8988T (cell line): ENCODE measurements at regions not wholly inside any gene's neighbourhood (a gene's known extent, or its start where the extent isn't known, plus 50 kb on each side); places are given as distances from the start of the nearest gene placed in this dataset.
"Not testable (repeated sequence)": the region's sequence is repeated elsewhere in the genome, so short reads cannot be mapped to it uniquely, and the experiment has no call there.

Experiments
- DNase-seq: peaks from one replicate; pipeline ENCODE4 v3.0.0; 2011

GRCh38 chr10:61262486-61263261 lies 190.5 kb downstream of the TMEM26 start:
- no peak for DNase-seq

GRCh38 chr10:61257956-61258496 lies 195.2 kb downstream of the TMEM26 start:
- no peak for DNase-seq

DNA sequence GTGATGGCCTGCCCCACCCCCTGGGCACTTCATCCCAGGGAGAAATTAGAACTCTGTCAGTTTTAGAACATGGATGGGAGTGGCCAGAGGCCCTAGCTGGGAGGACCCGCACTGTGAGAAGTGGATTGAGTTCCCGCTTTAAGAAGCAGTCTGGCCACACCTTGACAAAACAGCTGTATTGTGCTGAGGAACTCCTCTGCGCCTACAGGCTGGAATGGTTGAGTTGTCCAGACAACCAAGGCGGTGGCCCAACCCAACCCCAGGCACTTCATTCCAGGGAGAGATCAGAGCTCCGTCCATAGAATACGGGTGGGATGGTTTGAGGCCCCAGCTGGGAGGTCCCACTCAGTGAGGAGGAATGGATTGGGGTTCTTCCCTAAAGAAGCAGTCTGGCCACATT lies 196.0 kb downstream of the TMEM26 start:
- DNase-seq: no peak

- not testable (repeated sequence) for DNase-seq
These were observed 200.9 kb downstream of the TMEM26 start for GRCh38 chr10:61252326-61252725.

DNA sequence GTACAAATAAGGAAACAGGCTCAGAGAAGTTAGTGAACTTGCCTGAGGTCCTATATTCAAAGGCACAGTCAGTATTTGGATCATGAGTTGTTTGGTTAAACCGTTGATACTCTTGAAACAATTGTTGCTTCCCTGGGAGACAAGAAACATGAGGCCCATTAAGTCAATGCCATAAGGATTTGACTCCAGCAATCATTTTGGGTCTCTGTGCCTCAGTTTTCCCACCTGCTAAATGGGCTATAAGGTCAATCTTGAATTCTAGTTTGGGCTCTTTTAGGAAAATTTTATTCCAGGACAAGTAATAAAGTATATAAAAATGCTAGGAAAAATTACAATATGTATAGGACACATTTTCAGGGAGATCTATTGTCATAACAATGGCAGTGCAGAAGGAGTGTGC lies 202.1 kb downstream of the TMEM26 start:
- no peak for DNase-seq

GRCh38 chr10:61250131-61250530 lies 203.1 kb downstream of the TMEM26 start:
- DNase-seq: no peak

- no peak for DNase-seq
These were observed 205.2 kb downstream of the TMEM26 start for GRCh38 chr10:61248013-61248412.

GRCh38 chr10:61244261-61244775 lies 208.9 kb downstream of the TMEM26 start:
- DNase-seq: no peak

- no peak for DNase-seq
These were observed 220.4 kb downstream of the TMEM26 start for GRCh38 chr10:61232780-61233179.

- DNase-seq: no peak
These were observed 227.2 kb downstream of the TMEM26 start for GRCh38 chr10:61225939-61226338.

DNA sequence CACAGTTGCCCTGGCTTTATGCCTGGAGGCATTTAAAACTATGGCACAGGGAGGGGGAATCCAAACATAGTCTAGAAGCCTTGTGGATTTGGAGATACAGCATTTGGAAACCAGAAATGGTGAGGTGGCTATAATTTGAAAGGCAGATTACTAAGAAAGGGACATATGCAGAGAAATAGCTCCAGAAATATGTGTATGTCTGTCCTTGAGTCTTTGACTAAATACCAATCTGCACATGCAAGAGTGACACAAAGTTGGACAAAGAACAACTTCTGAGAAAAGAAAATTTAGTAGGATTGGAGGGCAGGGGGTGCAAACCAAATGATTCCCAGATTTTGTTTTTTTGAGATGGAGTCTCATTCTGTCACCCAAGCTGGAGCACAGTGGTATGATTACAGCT lies 229.6 kb downstream of the TMEM26 start:
- no peak for DNase-seq

DNA sequence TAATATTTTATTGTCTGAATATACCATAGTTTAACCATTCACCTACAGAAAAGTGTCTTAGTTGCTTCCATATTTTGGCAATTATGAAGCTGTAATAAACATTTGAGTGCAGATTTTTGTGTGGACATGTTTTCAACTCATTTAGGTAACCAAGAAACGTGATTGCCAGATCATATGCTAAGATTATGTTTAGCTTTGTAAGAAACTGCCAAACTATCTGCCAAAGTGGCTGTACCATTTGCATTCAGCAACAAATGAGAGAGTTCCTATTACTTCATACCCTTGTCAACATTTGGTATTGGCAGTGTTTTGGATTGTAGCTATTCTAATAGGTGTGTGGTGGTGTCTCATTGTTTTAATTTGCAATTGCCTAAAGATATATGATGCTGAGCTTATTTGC lies 233.5 kb downstream of the TMEM26 start:
- DNase-seq: no peak

GRCh38 chr10:61217851-61218565 lies 235.2 kb downstream of the TMEM26 start:
- DNase-seq: no peak

DNA sequence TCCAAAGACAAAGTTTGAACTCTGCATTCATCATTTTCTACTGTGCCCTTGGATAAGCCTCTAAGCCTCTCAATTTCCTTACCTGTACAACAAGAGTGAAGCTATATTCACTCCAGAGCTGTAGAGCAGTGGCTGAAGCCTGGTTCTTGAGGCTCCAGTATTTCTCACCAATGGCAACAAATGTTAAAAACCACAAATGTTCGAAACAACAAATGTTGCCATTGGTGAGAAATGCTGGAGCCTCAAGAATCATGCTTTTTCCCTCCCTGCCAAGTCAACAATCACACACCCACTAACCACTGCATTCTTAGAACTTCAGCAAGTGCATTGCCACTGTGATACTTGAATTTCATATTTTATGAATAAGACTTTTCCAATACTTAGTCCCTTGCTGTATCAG lies 237.9 kb downstream of the TMEM26 start:
- no peak for DNase-seq

- DNase-seq: no peak
These were observed 241.7 kb downstream of the TMEM26 start for GRCh38 chr10:61211468-61211867.

- no peak for DNase-seq
These were observed 253.1 kb upstream of the RHOBTB1 start for GRCh38 chr10:61197057-61197456.

DNA sequence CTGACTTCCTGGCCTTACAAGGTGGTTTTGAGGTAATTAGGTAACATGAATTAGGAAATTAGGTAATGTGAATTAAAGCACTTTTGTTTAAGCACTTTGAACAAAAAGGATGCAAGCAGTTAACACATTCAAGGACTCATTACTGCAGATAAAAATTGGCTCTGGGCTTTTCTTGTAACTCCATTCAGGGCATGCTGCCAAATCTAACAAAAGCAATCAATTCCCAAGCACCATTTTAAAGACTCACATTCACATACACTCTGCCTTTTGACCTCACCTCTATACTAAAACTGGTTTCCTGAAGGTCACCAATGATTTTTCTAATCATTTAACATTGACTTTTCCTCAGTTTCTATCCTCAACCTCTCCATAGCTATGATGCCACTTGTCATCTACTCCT lies 251.2 kb upstream of the RHOBTB1 start:
- no peak for DNase-seq

GRCh38 chr10:61192589-61192988 lies 248.6 kb upstream of the RHOBTB1 start:
- DNase-seq: not testable (repeated sequence)

DNA sequence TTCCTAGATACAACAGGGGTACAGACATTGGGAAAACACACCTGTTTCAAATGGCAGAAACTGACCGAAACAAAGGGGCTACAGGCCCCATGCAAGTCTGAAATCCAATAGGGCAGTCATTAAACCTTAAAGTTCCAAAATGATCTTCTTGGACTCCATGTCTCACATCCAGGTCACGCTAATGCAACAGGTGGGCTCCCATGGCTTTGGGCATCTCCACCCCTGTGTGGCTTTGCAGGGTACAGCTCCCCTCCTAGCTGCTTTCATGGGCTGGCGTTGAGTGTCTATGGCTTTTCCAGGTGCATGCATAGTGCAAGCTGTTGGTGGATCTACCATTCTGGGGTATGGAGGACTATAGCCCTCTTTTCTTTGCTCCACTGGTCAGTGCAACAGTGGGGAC lies 248.1 kb upstream of the RHOBTB1 start:
- no peak for DNase-seq

- no peak for DNase-seq
These were observed 245.9 kb upstream of the RHOBTB1 start for GRCh38 chr10:61189912-61190311.

- DNase-seq: no peak
These were observed 244.7 kb upstream of the RHOBTB1 start for GRCh38 chr10:61188691-61189090.

DNA sequence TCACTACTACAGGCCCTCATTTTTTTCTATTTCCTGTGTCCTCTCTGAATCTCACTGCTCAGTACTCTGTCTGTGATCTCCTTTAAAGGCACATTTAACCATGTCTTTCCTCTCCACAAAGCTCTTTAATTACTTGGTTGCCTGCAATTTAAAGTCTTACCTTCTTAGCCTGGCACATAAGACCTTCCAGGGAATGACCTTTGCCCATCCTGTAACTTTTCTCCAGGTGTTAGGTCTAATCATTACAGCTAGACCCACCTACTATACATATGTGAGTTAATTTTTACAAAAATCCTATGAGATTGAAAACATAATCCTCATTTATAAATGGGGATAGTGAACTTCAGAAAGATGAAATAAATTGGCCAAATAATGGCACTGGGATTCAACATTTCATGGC lies 244.1 kb upstream of the RHOBTB1 start:
- no peak for DNase-seq

DNA sequence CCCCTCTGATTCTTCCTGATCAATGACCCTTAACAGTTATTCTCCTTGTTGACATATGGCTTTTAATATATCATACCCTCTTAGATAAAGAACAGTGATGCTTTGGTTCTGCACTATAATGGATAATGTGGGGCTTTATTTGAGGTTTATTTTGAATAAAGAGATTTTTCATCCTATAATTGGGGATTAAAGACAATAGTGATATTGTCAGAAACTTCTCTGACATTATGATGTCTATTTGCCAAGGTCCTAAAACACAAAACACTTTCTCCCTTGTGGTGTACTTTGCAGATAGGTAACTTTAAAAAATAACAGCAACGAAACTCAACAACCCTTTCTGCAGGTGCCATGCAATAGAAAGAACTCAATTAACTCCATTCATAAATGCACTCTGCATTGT lies 243.6 kb upstream of the RHOBTB1 start:
- no peak for DNase-seq

GRCh38 chr10:61186408-61186807 lies 242.4 kb upstream of the RHOBTB1 start:
- no peak for DNase-seq
